ENCODE measurements at regions not wholly inside any gene's neighbourhood (a gene's known extent, or its start where the extent isn't known, plus 50 kb on each side); places are given as distances from the start of the nearest gene placed in this dataset.

GRCh38 chr2:145267451-145267850, 747.5 kb upstream of the ZEB2 start:
- Histone ChIP-seq H3K4me3 (ENCODE audit: low read depth, low read length) (no peak overlapping the region), H3K36me3 (replicated peaks) (no peaks in the 10 kb centered on the region), H3K27ac (no peak overlapping the region), H3K27me3 (replicated peaks) (no peaks in the 10 kb centered on the region)
- no peak for TF ChIP-seq CTCF (IDR thresholded peaks at IDR 0.05; ENCODE audit: low read depth, low read length, missing control alignments)
- DNase-seq: no peak
- in situ Hi-C loops (cut with HindIII; ENCODE audit: low pct_ligation_motif_present, low sequenced_read_pairs): no loop called here

- no peak for DNase-seq
- Histone ChIP-seq H3K27me3 (replicated peaks) (no peaks in the 10 kb centered on the region), H3K4me3 (ENCODE audit: low read depth, low read length) (no peak overlapping the region), H3K36me3 (replicated peaks) (no peaks in the 10 kb centered on the region), H3K27ac (no peak overlapping the region)
- TF ChIP-seq CTCF (IDR thresholded peaks at IDR 0.05; ENCODE audit: low read depth, low read length, missing control alignments): no peak
- in situ Hi-C loops (cut with HindIII; ENCODE audit: low pct_ligation_motif_present, low sequenced_read_pairs): no loop called here
Observed at GRCh38 chr2:145265244-145265643, 745.3 kb upstream of the ZEB2 start.

- Histone ChIP-seq H3K27me3 (replicated peaks) (no peaks in the 10 kb centered on the region), H3K27ac (no peak overlapping the region), H3K4me3 (ENCODE audit: low read depth, low read length) (no peak overlapping the region), H3K36me3 (replicated peaks) (no peaks in the 10 kb centered on the region)
- no peak for TF ChIP-seq CTCF (IDR thresholded peaks at IDR 0.05; ENCODE audit: low read depth, low read length, missing control alignments)
- no peak for DNase-seq
- in situ Hi-C loops (cut with HindIII; ENCODE audit: low pct_ligation_motif_present, low sequenced_read_pairs): no loop called here
Observed at GRCh38 chr2:145260674-145261073, 740.8 kb upstream of the ZEB2 start.

GRCh38 chr2:145260081-145260480, 740.2 kb upstream of the ZEB2 start:
- H3K36me3 ChIP-seq (replicated peaks): no peaks in the 10 kb centered on the region
- no peak overlapping the region for H3K4me3 ChIP-seq (ENCODE audit: low read depth, low read length)
- no peaks in the 10 kb centered on the region for H3K27me3 ChIP-seq (replicated peaks)
- no peak for TF ChIP-seq CTCF (IDR thresholded peaks at IDR 0.05; ENCODE audit: low read depth, low read length, missing control alignments)
- DNase-seq: no peak
- in situ Hi-C loops (cut with HindIII; ENCODE audit: low pct_ligation_motif_present, low sequenced_read_pairs): no loop called here
- H3K27ac ChIP-seq: no peak overlapping the region

- Histone ChIP-seq H3K4me3 (ENCODE audit: low read depth, low read length) (no peak overlapping the region), H3K36me3 (replicated peaks) (no peaks in the 10 kb centered on the region), H3K27me3 (replicated peaks) (no peaks in the 10 kb centered on the region), H3K27ac (no peak overlapping the region)
- in situ Hi-C loops (cut with HindIII; ENCODE audit: low pct_ligation_motif_present, low sequenced_read_pairs): no loop called here
- no peak for TF ChIP-seq CTCF (IDR thresholded peaks at IDR 0.05; ENCODE audit: low read depth, low read length, missing control alignments)
- DNase-seq: peak; percentile 9
Observed at GRCh38 chr2:145258903-145259579, 739.1 kb upstream of the ZEB2 start.

GRCh38 chr2:145257931-145258330, 738.0 kb upstream of the ZEB2 start:
- TF ChIP-seq CTCF (IDR thresholded peaks at IDR 0.05; ENCODE audit: low read depth, low read length, missing control alignments): no peak
- no peak overlapping the region for H3K27ac ChIP-seq
- no peaks in the 10 kb centered on the region for H3K36me3 ChIP-seq (replicated peaks)
- in situ Hi-C loops (cut with HindIII; ENCODE audit: low pct_ligation_motif_present, low sequenced_read_pairs): no loop called here
- no peak for DNase-seq
- H3K27me3 ChIP-seq (replicated peaks): no peaks in the 10 kb centered on the region
- no peak overlapping the region for H3K4me3 ChIP-seq (ENCODE audit: low read depth, low read length)
